ENCODE measurements at regions not wholly inside any gene's neighbourhood (a gene's known extent, or its start where the extent isn't known, plus 50 kb on each side); places are given as distances from the start of the nearest gene placed in this dataset.

GRCh38 chr20:39773380-39774000, 811.3 kb downstream of the DHX35 start:
- Histone ChIP-seq H2AFZ (no peak overlapping the region), H3K79me2 (ENCODE audit: low read depth) (no peaks in the 10 kb centered on the region), H3K4me2 (no peak overlapping the region), H3K9me3 (ENCODE audit: insufficient read depth, low read depth) (no peaks in the 10 kb centered on the region), H3K4me1 (replicated peaks; ENCODE audit: insufficient read depth) (no peaks in the 10 kb centered on the region), H3K36me3 (ENCODE audit: low read depth) (no peaks in the 10 kb centered on the region), H3K9me2 (ENCODE audit: insufficient read depth) (no peaks in the 10 kb centered on the region), H3K27me3 (ENCODE audit: insufficient read depth, low read depth) (no peaks in the 10 kb centered on the region), H3F3A (ENCODE audit: insufficient read depth, low read depth) (no peaks in the 10 kb centered on the region), H3K27ac (no peak overlapping the region), H3K4me3 (no peak overlapping the region), H4K20me1 (ENCODE audit: insufficient read depth) (no peaks in the 10 kb centered on the region)
- TF ChIP-seq CTCF (conservative IDR thresholded peaks at IDR 0.05) = no peak
- BruUV-seq (replicated peaks) = no TSS peak
- POLR2A ChIA-PET (ENCODE audit: unreplicated experiment) = no interaction called here
- intact Hi-C loops (cut with micrococcal nuclease; ENCODE audit: unreplicated experiment) = no loop called here
- CTCF ChIA-PET = no interaction called here
- no peak for DNase-seq

DNA sequence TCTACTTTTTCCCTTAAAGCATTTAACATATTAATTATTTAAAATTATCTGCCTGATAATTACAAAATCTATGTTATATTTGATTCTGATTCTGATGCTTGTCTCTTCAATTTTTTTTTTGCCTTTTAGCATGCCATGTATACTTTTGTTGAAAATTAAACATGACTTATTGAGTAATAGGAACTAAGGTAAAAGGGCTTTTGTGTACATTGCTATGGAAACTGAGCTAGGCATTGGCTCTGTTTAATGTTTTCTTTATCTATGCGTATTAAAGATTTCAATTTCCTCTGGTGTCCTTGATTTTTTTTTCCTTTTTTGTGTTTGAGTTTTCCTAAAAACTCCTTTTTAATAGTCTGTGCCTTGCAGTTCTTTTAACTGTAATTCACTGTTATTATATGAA, 805.2 kb downstream of the DHX35 start:
- no TSS peak for BruUV-seq (replicated peaks)
- H3K79me2 ChIP-seq (ENCODE audit: low read depth) = no peaks in the 10 kb centered on the region
- H3K4me3 ChIP-seq = no peak overlapping the region
- H4K20me1 ChIP-seq (ENCODE audit: insufficient read depth) = no peaks in the 10 kb centered on the region
- H3K9me2 ChIP-seq (ENCODE audit: insufficient read depth) = no peaks in the 10 kb centered on the region
- TF ChIP-seq CTCF (conservative IDR thresholded peaks at IDR 0.05) (no peak), EZH2 (IDR thresholded peaks at IDR 0.05; ENCODE audit: low read depth) (no peak)
- intact Hi-C loops (cut with micrococcal nuclease; ENCODE audit: unreplicated experiment) = no loop called here
- H3K9me3 ChIP-seq (ENCODE audit: insufficient read depth, low read depth) = peaks cover 4% of the 10 kb centered on the region
- H2AFZ ChIP-seq = no peak overlapping the region
- no peaks in the 10 kb centered on the region for H3F3A ChIP-seq (ENCODE audit: insufficient read depth, low read depth)
- no peak overlapping the region for H3K27ac ChIP-seq
- POLR2A ChIA-PET (ENCODE audit: unreplicated experiment) = no interaction called here
- DNase-seq = no peak
- H3K4me1 ChIP-seq (replicated peaks; ENCODE audit: insufficient read depth) = no peaks in the 10 kb centered on the region
- CTCF ChIA-PET = no interaction called here
- no peaks in the 10 kb centered on the region for H3K27me3 ChIP-seq (ENCODE audit: insufficient read depth, low read depth)
- H3K4me2 ChIP-seq = no peak overlapping the region
- no peaks in the 10 kb centered on the region for H3K36me3 ChIP-seq (ENCODE audit: low read depth)

GRCh38 chr20:39766333-39766732, 804.2 kb downstream of the DHX35 start:
- H3K4me1 ChIP-seq (replicated peaks; ENCODE audit: insufficient read depth) = no peaks in the 10 kb centered on the region
- intact Hi-C loops (cut with micrococcal nuclease; ENCODE audit: unreplicated experiment) = no loop called here
- H3K27ac ChIP-seq = no peak overlapping the region
- no peak overlapping the region for H3K4me2 ChIP-seq
- BruUV-seq (replicated peaks) = no TSS peak
- TF ChIP-seq EZH2 (IDR thresholded peaks at IDR 0.05; ENCODE audit: low read depth) (no peak), CTCF (conservative IDR thresholded peaks at IDR 0.05) (no peak)
- H3K9me3 ChIP-seq (ENCODE audit: insufficient read depth, low read depth) = peaks cover 4% of the 10 kb centered on the region
- no peaks in the 10 kb centered on the region for H3F3A ChIP-seq (ENCODE audit: insufficient read depth, low read depth)
- POLR2A ChIA-PET (ENCODE audit: unreplicated experiment) = no interaction called here
- DNase-seq = no peak
- no peak overlapping the region for H3K4me3 ChIP-seq
- H3K27me3 ChIP-seq (ENCODE audit: insufficient read depth, low read depth) = 0 out of 2 replicates have a peak, but pooled peaks cover 7% of the 10 kb centered on the region
- H2AFZ ChIP-seq = no peak overlapping the region
- H3K9me2 ChIP-seq (ENCODE audit: insufficient read depth) = no peaks in the 10 kb centered on the region
- no peaks in the 10 kb centered on the region for H4K20me1 ChIP-seq (ENCODE audit: insufficient read depth)
- CTCF ChIA-PET = no interaction called here
- H3K79me2 ChIP-seq (ENCODE audit: low read depth) = no peaks in the 10 kb centered on the region
- no peaks in the 10 kb centered on the region for H3K36me3 ChIP-seq (ENCODE audit: low read depth)
